Neural cell (in vitro differentiated cells): ENCODE measurements at regions not wholly inside any gene's neighbourhood (a gene's known extent, or its start where the extent isn't known, plus 50 kb on each side); places are given as distances from the start of the nearest gene placed in this dataset.

ENCODE experiments used
- H2AFZ ChIP-seq: fragments of 200-600, 300-800 bp; sonication (generic), shearing (Covaris generic); 2 replicates; pipeline ENCODE4 v1.6.0; 2014; ENCODE audit warnings: low read depth, mild to moderate bottlenecking, antibody characterized with exemption, low read length, moderate library complexity
- H3F3A ChIP-seq: fragments of 200-600 bp; shearing (Covaris generic); 2 replicates; pipeline ENCODE4 v1.6.1; 2016; ENCODE audit warnings: mild to moderate bottlenecking, moderate library complexity, mixed read lengths, antibody characterized with exemption, low read length; ENCODE audit not compliant: insufficient read depth, poor library complexity, severe bottlenecking
- H3K27ac ChIP-seq: fragments of 200-600, 300-800 bp; sonication (generic), shearing (Covaris generic); 2 replicates; pipeline ENCODE4 v1.5.1; 2014; ENCODE audit warnings: mild to moderate bottlenecking, low read length, moderate library complexity
- H3K27me3 ChIP-seq: fragments of 300-800, 200-600 bp; sonication (generic), shearing (Covaris generic); 2 replicates; pipeline ENCODE4 v1.6.0; 2014; ENCODE audit warnings: mild to moderate bottlenecking, low read depth, low read length, moderate library complexity; ENCODE audit not compliant: insufficient read depth
- H3K36me3 ChIP-seq: fragments of 300-800, 200-600 bp; sonication (generic), shearing (Covaris generic); 2 replicates; pipeline ENCODE4 v1.5.1; 2014; ENCODE audit warnings: mild to moderate bottlenecking, antibody characterized with exemption, low read length, moderate library complexity; ENCODE audit not compliant: insufficient read depth
- H3K4me2 ChIP-seq: fragments of 300-800, 200-600 bp; sonication (generic), shearing (Covaris generic); 2 replicates; pipeline ENCODE4 v1.6.0; 2014; ENCODE audit warnings: mild to moderate bottlenecking, low read length
- H3K4me3 ChIP-seq: fragments of 300-800, 200-600 bp; sonication (generic), shearing (Covaris generic); 2 replicates; pipeline ENCODE4 v1.5.1; 2014; ENCODE audit warnings: mild to moderate bottlenecking, low read length, moderate library complexity
- H3K79me2 ChIP-seq: fragments of 200-600 bp; shearing (Covaris generic); replicated peaks from 2 replicates; pipeline ENCODE4 v1.6.0; 2014; ENCODE audit warnings: mild to moderate bottlenecking, low read length, moderate library complexity; ENCODE audit not compliant: insufficient read depth
- H3K9ac ChIP-seq: fragments of 300-800, 200-600 bp; sonication (generic), shearing (Covaris generic); 2 replicates; pipeline ENCODE4 v1.6.1; 2016; ENCODE audit warnings: mild to moderate bottlenecking, low read length, mixed read lengths
- H3K9me2 ChIP-seq: fragments of 200-600 bp; shearing (Covaris generic); 2 replicates; pipeline ENCODE4 v1.6.1; 2016; ENCODE audit warnings: mild to moderate bottlenecking, low read length, mixed read lengths; ENCODE audit not compliant: insufficient read depth
- H3K9me3 ChIP-seq: fragments of 200-600, 300-800 bp; sonication (generic), shearing (Covaris generic); 2 replicates; pipeline ENCODE4 v1.6.1; 2016; ENCODE audit warnings: mild to moderate bottlenecking, mixed run types, low read length, moderate library complexity, mixed read lengths
- H4K20me1 ChIP-seq: fragments of 200-600 bp; shearing (Covaris generic); 2 replicates; pipeline ENCODE4 v1.6.1; 2016; ENCODE audit warnings: mild to moderate bottlenecking, mixed run types; ENCODE audit not compliant: insufficient read depth
- CTCF ChIP-seq: fragments of 450-650 bp; IDR thresholded peaks from 2 replicates; pipeline ENCODE4 v1.5.1; 2014; ENCODE audit warnings: antibody characterized with exemption, mild to moderate bottlenecking, moderate library complexity; ENCODE audit not compliant: poor library complexity, severe bottlenecking
- EP300 ChIP-seq: fragments of 450-650 bp; conservative IDR thresholded peaks from 2 replicates; pipeline ENCODE4 v1.6.1; 2014; ENCODE audit warnings: antibody characterized with exemption, mild to moderate bottlenecking, moderate library complexity; ENCODE audit not compliant: poor library complexity, severe bottlenecking
- EZH2 ChIP-seq: fragments of 200-600, 300-800 bp; shearing (Covaris generic), sonication (generic); IDR thresholded peaks from 2 replicates; pipeline ENCODE4 v1.6.1; 2014; ENCODE audit warnings: antibody characterized with exemption, low read length, borderline replicate concordance, mild to moderate bottlenecking; ENCODE audit not compliant: insufficient read depth, poor library complexity, severe bottlenecking
- MXI1 ChIP-seq: fragments of 450-650 bp; conservative IDR thresholded peaks from 2 replicates; pipeline ENCODE4 v1.6.1; 2014; ENCODE audit warnings: antibody characterized with exemption, mild to moderate bottlenecking; ENCODE audit not compliant: poor library complexity, severe bottlenecking
- POLR2AphosphoS5 ChIP-seq: IDR thresholded peaks from 2 replicates; pipeline ENCODE4 v1.6.1; 2012
- RAD21 ChIP-seq: fragments of 450-650 bp; conservative IDR thresholded peaks from 2 replicates; pipeline ENCODE4 v1.6.1; 2014; ENCODE audit warnings: antibody characterized with exemption, mild to moderate bottlenecking, moderate library complexity
- REST ChIP-seq: IDR thresholded peaks from 2 replicates; pipeline ENCODE4 v1.6.1; 2012; ENCODE audit warnings: borderline replicate concordance
- SMC3 ChIP-seq: fragments of 450-650 bp; conservative IDR thresholded peaks from 2 replicates; pipeline ENCODE4 v1.6.1; 2014; ENCODE audit warnings: antibody characterized with exemption, mild to moderate bottlenecking, moderate library complexity; ENCODE audit not compliant: poor library complexity
- TAF1 ChIP-seq: IDR thresholded peaks from 2 replicates; pipeline ENCODE4 v1.6.1; 2012; ENCODE audit warnings: low read depth

- H4K20me1 ChIP-seq = no peaks in the 10 kb centered on the region
- H3K4me3 ChIP-seq = no peak overlapping the region
- H3K9me3 ChIP-seq = no peaks in the 10 kb centered on the region
- H3K79me2 ChIP-seq = no peaks in the 10 kb centered on the region
- H3K27me3 ChIP-seq = no peaks in the 10 kb centered on the region
- no peak overlapping the region for H3K4me2 ChIP-seq
- no peak overlapping the region for H3K9ac ChIP-seq
- H3F3A ChIP-seq = no peaks in the 10 kb centered on the region
- no peak for TF ChIP-seq MXI1
- no peak for TF ChIP-seq REST
- no peak for TF ChIP-seq EP300
- TF ChIP-seq TAF1 = no peak
- no peak for TF ChIP-seq SMC3
- no peak for TF ChIP-seq CTCF
- no peak for TF ChIP-seq RAD21
- TF ChIP-seq EZH2 = no peak
- TF ChIP-seq POLR2AphosphoS5 = no peak
- H3K27ac ChIP-seq = no peak overlapping the region
- H2AFZ ChIP-seq = no peak overlapping the region
- H3K9me2 ChIP-seq = no peaks in the 10 kb centered on the region
- no peaks in the 10 kb centered on the region for H3K36me3 ChIP-seq
Observed at GRCh38 chr21:36643374-36644250, 55.3 kb upstream of the SIM2 start.

GRCh38 chr21:36646011-36646410 lies 52.9 kb upstream of the SIM2 start:
- Histone ChIP-seq H4K20me1 (no peaks in the 10 kb centered on the region), H3K27me3 (no peaks in the 10 kb centered on the region), H3K79me2 (no peaks in the 10 kb centered on the region), H3K9me3 (no peaks in the 10 kb centered on the region), H3K27ac (no peak overlapping the region), H2AFZ (no peak overlapping the region), H3F3A (no peaks in the 10 kb centered on the region), H3K9me2 (no peaks in the 10 kb centered on the region), H3K36me3 (no peaks in the 10 kb centered on the region), H3K9ac (no peak overlapping the region), H3K4me3 (no peak overlapping the region), H3K4me2 (no peak overlapping the region)
- TF ChIP-seq MXI1 (no peak), REST (no peak), EZH2 (no peak)
